Immature natural killer cell (primary cell): ENCODE measurements at regions not wholly inside any gene's neighbourhood (a gene's known extent, or its start where the extent isn't known, plus 50 kb on each side); places are given as distances from the start of the nearest gene placed in this dataset.

Source experiments
- DNase-seq, 3 donors: peaks; one replicate each; pipeline ENCODE4 v3.0.0; 2022; ENCODE audit warnings: mixed read lengths in 1 of 3
- H3K27ac Mint-ChIP-seq, 6 donors: one replicate each; pipeline ENCODE4 v1.8.0; 2020; ENCODE audit warnings: mixed read lengths in 6 of 6, mild to moderate bottlenecking in 5 of 6, inconsistent platforms in 4 of 6, moderate library complexity in 3 of 6
- H3K27me3 Mint-ChIP-seq, 3 donors: one replicate each; pipeline ENCODE4 v1.8.0; 2020 to 2021; ENCODE audit warnings: low read depth in 3 of 3, mild to moderate bottlenecking in 3 of 3, mixed read lengths in 3 of 3, moderate library complexity in 3 of 3, inconsistent platforms in 1 of 3
- H3K36me3 Mint-ChIP-seq, 3 donors: one replicate each; pipeline ENCODE4 v1.8.0; 2020; ENCODE audit warnings: mixed read lengths in 3 of 3, inconsistent platforms in 2 of 3, mild to moderate bottlenecking in 2 of 3
- H3K4me1 Mint-ChIP-seq, 2 donors: one replicate each; pipeline ENCODE4 v1.8.0; 2020; ENCODE audit warnings: inconsistent platforms in 2 of 2, mild to moderate bottlenecking in 2 of 2, mixed read lengths in 2 of 2, moderate library complexity in 1 of 2
- H3K4me3 Mint-ChIP-seq, 5 donors: one replicate each; pipeline ENCODE4 v1.8.0; 2020; ENCODE audit warnings: mild to moderate bottlenecking in 5 of 5, mixed read lengths in 5 of 5, inconsistent platforms in 3 of 5, moderate library complexity in 3 of 5
- H3K9me3 Mint-ChIP-seq, 6 donors: one replicate each; pipeline ENCODE4 v1.8.0; 2020; ENCODE audit warnings: mild to moderate bottlenecking in 6 of 6, mixed read lengths in 6 of 6, inconsistent platforms in 4 of 6, moderate library complexity in 3 of 6

DNA sequence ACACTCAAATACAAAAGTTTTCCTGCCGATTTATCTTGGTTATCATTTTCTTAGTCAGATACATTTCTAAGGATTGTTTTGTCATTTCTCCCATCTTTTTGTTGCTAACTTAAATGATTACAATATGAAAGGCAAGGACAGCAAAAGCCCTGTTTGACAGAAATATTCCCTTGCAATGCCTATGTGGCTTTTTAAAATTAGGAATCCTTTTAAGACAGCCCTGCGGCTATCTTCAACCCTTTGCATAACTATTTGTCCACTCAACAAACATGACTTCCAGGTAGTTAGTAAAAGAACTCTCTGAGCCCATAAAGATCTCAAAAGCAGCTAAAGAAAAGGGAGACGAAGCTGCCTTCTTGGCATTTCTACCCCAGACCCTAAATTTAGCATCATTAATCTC lies 179.7 kb upstream of the CDH20 start:
- peaks cover 2 to 22% (median 8%) of the 10 kb centered on the region in 6 donors for H3K9me3 Mint-ChIP-seq
- DNase-seq: no peak
- H3K27ac Mint-ChIP-seq: no peak overlapping the region
- H3K27me3 Mint-ChIP-seq: peaks cover 0 to 2% (median 0%) of the 10 kb centered on the region in 3 donors
- no peak overlapping the region for H3K4me3 Mint-ChIP-seq
- no peaks in the 10 kb centered on the region for H3K4me1 Mint-ChIP-seq
- H3K36me3 Mint-ChIP-seq: no peaks in the 10 kb centered on the region

DNA sequence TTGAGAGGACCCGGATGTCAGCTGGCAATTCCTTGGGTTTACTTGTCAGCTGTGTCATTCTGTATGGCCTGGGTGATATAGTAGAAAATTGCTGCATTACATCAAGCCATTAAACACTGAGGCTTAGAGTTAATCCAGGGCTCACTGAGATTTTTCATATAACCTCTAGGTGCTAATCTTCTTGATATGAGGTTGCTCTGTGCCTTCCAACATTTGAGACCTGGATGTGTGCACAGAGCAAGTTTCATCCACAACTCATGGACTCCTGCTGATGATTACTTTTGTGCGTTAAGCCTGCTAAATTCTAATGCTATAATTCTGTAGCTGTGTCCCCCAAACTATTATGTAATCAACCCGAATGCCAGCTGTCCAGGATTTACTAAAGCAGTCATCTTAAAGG lies 178.4 kb upstream of the CDH20 start:
- Mint-ChIP-seq H3K36me3 (no peaks in the 10 kb centered on the region), H3K27ac (no peak overlapping the region), H3K4me3 (no peak overlapping the region), H3K9me3 (peaks cover 2 to 17% (median 5%) of the 10 kb centered on the region in 6 donors), H3K27me3 (peaks cover 0 to 2% (median 0%) of the 10 kb centered on the region in 3 donors), H3K4me1 (no peaks in the 10 kb centered on the region)
- DNase-seq: no peak

DNA sequence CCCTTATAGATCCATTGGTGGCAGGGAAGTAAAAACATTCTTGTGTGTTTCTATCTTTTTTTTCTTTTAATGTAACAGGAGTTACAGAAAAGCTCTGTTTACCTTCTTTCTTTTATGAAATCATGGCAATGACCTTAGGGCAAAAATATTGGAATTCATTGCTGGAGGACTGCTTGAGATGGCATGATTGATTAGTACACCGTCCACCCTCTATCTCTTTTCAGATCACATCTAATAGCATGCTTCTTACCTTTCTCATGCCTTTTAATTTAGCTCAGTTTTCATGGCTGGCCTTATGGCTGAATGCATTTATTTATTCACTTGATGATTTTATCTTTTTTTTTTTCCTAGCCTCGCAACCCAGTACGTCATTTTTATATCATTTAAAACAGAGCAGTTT lies 177.6 kb upstream of the CDH20 start:
- Mint-ChIP-seq H3K27me3 (peaks cover 0 to 2% (median 0%) of the 10 kb centered on the region in 3 donors), H3K36me3 (no peaks in the 10 kb centered on the region), H3K4me1 (no peaks in the 10 kb centered on the region), H3K9me3 (peaks cover 2 to 14% (median 5%) of the 10 kb centered on the region in 6 donors), H3K4me3 (no peak overlapping the region), H3K27ac (no peak overlapping the region)
- no peak for DNase-seq

DNA sequence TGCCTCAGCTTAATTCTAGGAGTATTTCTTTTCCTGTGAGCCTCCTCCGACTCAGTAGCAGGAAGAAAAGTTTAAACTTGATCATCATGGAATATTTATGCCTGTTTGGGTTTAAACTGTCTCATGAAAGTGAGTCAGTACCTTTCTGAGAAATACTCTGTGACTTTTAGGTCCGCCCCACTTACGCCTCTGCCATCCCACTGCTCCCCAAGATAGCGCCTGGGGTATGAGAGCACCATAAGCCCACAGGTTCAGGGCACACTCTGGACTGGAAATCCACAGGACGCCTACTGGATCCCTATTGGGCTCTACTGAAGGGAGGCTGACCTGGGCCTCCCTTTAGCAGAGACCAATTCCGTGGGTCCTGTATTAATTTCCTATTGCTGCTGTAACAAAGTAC lies 175.8 kb upstream of the CDH20 start:
- Mint-ChIP-seq H3K9me3 (peaks cover 1 to 9% (median 6%) of the 10 kb centered on the region in 6 donors), H3K4me3 (no peak overlapping the region), H3K27me3 (peaks cover 0 to 2% (median 0%) of the 10 kb centered on the region in 3 donors), H3K27ac (no peak overlapping the region), H3K36me3 (no peaks in the 10 kb centered on the region), H3K4me1 (no peaks in the 10 kb centered on the region)
- DNase-seq: no peak

DNA sequence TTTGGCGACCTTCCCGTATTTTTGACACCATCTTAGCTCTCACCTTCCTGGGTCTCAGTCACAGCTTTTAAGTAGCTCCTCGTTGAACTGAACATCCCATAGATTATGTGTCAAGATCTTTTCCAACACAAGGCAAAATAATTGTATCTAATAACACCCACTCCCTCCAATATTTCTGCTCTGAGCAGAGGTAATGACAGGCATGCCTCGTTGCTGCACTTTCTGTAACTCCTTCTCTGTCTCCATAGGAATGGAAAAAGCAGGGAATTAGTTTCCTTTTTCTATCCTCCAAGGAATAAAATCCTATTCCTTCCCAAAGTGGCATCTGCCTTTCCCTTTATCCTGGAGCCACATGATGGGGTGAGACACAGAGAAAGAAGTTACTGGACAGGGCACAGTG lies 174.0 kb upstream of the CDH20 start:
- Mint-ChIP-seq H3K36me3 (no peaks in the 10 kb centered on the region), H3K4me1 (no peaks in the 10 kb centered on the region), H3K4me3 (no peak overlapping the region), H3K27ac (no peak overlapping the region), H3K9me3 (peaks cover 0 to 19% (median 8%) of the 10 kb centered on the region in 6 donors), H3K27me3 (no peaks in the 10 kb centered on the region)
- no peak for DNase-seq

DNA sequence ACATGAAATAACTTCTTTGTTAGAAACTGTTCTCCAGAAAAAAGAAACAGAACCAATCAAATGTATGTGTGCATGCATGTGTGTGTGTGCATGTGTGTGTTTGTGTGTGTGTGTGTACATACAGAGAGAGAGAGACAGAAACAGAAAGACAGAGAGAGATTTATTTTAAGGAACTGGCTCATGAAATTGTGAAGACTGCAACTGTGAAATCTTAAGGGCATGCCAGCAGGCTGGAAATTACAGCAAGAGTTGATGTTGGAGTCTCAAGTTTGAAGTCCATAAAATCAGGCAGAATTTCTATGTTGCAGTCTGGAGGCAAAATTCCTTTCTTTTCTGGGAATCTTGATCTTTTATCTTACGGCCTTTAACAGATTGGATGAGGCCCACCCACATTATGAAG lies 168.9 kb upstream of the CDH20 start:
- peaks cover 3 to 27% (median 11%) of the 10 kb centered on the region in 6 donors for H3K9me3 Mint-ChIP-seq
- DNase-seq: no peak
- no peak overlapping the region for H3K4me3 Mint-ChIP-seq
- H3K4me1 Mint-ChIP-seq: no peaks in the 10 kb centered on the region
- H3K27me3 Mint-ChIP-seq: no peaks in the 10 kb centered on the region
- H3K27ac Mint-ChIP-seq: no peak overlapping the region
- peaks cover 0 to 3% (median 0%) of the 10 kb centered on the region in 3 donors for H3K36me3 Mint-ChIP-seq

DNA sequence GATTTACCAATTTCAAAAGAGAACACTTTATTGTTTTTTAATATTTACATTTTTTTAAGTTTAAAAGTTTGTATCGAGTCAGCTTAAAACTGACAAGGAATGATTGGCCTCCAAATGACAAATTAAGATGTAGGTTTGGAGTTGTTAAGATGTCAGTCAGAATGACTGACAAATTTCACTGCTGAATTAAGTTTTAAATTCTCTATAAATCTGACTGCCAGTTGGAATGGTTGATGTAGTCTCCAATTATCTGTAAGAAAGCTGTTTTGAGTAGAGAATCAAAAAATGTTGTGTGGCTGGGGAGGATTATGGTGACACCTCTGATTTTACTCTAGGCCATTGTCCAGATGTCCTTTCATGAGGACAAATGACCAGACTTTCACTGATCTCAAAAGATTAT lies 165.3 kb upstream of the CDH20 start:
- Mint-ChIP-seq H3K27ac (no peak overlapping the region), H3K36me3 (peaks cover 0 to 3% (median 0%) of the 10 kb centered on the region in 3 donors), H3K4me1 (no peaks in the 10 kb centered on the region), H3K9me3 (peaks cover 2 to 20% (median 8%) of the 10 kb centered on the region in 6 donors), H3K4me3 (no peak overlapping the region), H3K27me3 (no peaks in the 10 kb centered on the region)
- DNase-seq: no peak

DNA sequence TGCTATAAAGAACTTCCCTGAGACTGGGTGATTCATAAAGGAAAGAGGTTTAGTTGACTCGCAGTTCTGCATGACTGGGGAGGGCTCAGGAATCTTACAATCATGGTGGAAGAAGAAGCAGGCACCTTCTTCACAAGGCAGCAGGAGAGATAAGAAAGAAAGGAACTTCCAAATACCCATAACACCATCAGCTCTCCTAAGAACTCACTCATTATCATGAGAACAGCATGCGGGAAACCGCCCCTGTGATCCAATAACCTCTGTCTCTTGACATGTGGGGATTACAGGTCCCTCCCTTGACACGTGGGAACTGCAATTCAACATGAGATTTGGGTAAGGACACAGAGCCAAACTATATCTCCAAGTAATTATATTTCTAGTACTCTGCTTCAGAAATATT lies 163.8 kb upstream of the CDH20 start:
- Mint-ChIP-seq H3K27me3 (peaks cover 0 to 2% (median 0%) of the 10 kb centered on the region in 3 donors), H3K9me3 (peaks cover 0 to 15% (median 9%) of the 10 kb centered on the region in 6 donors), H3K4me3 (no peak overlapping the region), H3K27ac (no peak overlapping the region), H3K36me3 (peaks cover 0 to 3% (median 0%) of the 10 kb centered on the region in 3 donors), H3K4me1 (no peaks in the 10 kb centered on the region)
- no peak for DNase-seq

DNA sequence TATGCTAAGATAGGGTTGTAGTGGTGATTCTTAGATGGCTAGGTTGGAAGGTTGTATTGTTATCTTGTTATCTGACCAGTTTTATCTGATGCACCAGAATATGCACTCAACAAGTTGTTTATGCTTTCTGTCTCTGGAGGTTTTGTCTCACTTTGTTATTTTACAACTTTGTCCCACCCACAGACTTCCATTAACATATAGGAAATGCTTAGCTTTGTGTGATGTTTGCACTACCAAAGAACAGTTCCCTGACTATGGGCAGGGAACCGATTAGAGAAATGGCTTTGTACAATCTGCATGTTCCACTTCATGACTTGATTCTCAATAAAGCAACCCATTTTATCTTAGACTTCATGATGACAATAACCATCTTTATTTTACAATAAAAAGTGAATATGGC lies 160.6 kb upstream of the CDH20 start:
- peaks cover 0 to 3% (median 0%) of the 10 kb centered on the region in 3 donors for H3K36me3 Mint-ChIP-seq
- no peaks in the 10 kb centered on the region for H3K4me1 Mint-ChIP-seq
- H3K9me3 Mint-ChIP-seq: peaks cover 0 to 11% (median 6%) of the 10 kb centered on the region in 6 donors
- H3K27me3 Mint-ChIP-seq: peaks cover 0 to 4% (median 2%) of the 10 kb centered on the region in 3 donors
- DNase-seq: no peak
- H3K27ac Mint-ChIP-seq: no peak overlapping the region
- no peak overlapping the region for H3K4me3 Mint-ChIP-seq

DNA sequence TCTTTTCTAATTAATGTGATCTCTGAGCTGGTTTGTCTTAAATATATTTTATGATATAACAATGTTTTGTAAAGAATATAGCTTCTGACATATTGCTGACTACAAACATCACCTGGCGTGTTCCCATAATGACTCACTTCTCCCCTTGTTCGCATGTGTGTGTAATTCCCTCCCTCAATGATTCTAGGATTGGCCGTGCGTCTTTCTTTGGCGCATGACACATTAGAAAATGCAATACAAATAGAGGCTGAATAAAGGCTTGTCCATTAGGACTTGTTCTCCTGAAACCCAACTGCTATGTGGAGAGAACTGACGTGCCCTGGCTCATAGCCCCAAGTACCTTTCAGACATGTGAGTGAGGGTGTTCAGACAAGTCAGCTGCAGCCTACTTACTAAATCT lies 159.7 kb upstream of the CDH20 start:
- no peaks in the 10 kb centered on the region for H3K4me1 Mint-ChIP-seq

DNA sequence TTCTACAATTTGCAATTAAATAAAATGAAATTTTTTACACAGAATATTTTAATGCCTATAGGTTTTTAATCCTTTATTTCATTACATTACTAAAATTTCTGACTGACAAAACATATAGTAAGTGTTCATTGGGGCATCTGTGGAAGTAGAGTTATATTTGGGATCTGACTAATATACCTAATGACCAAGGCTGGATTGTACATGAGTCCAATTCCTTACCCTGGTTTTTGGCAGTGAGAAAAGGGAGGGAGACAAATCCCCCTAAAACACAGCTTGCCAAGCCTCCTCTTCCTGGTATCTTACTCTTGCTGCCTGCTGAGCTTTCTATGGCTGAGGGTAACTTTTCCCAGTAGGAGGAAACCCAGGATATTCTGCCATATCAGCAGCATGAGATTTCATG lies 149.4 kb upstream of the CDH20 start:
- no peak for DNase-seq
- H3K27ac Mint-ChIP-seq: no peak overlapping the region
- no peak overlapping the region for H3K4me3 Mint-ChIP-seq
- H3K27me3 Mint-ChIP-seq: peaks cover 0 to 2% (median 0%) of the 10 kb centered on the region in 3 donors
- no peaks in the 10 kb centered on the region for H3K4me1 Mint-ChIP-seq
- no peaks in the 10 kb centered on the region for H3K36me3 Mint-ChIP-seq
- peaks cover 2 to 25% (median 3%) of the 10 kb centered on the region in 6 donors for H3K9me3 Mint-ChIP-seq

More for the DNA sequence above, 159.7 kb upstream of the CDH20 start:
- Mint-ChIP-seq H3K27ac (no peak overlapping the region), H3K9me3 (peaks cover under 1 to 11% (median 7%) of the 10 kb centered on the region in 6 donors), H3K4me3 (no peak overlapping the region), H3K27me3 (peaks cover 0 to 4% (median 2%) of the 10 kb centered on the region in 3 donors), H3K36me3 (peaks cover 0 to 3% (median 0%) of the 10 kb centered on the region in 3 donors)
- no peak for DNase-seq

DNA sequence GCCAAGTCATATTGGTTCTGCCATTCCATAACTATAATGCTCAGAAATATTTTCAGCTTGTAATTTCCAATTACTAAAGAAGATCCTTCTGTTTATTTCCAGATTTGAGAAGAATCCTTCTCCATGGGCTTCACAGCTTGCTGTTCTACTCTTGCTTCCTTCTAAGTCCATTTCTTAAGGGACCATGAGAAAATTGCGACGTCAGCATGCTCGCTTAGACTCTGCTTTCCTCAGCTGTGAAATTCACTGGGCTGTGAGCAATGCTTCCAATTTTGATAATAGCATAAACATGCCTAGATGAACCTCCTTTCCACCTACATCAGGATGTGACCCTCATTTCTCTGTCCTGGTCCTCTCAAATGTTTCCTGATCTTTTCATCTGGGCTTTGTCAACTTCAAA lies 145.3 kb upstream of the CDH20 start:
- Mint-ChIP-seq H3K4me3 (no peak overlapping the region), H3K9me3 (peaks cover 2 to 33% (median 3%) of the 10 kb centered on the region in 6 donors), H3K36me3 (no peaks in the 10 kb centered on the region), H3K27me3 (peaks cover 0 to 4% (median 0%) of the 10 kb centered on the region in 3 donors), H3K4me1 (no peaks in the 10 kb centered on the region), H3K27ac (no peak overlapping the region)
- DNase-seq: no peak

DNA sequence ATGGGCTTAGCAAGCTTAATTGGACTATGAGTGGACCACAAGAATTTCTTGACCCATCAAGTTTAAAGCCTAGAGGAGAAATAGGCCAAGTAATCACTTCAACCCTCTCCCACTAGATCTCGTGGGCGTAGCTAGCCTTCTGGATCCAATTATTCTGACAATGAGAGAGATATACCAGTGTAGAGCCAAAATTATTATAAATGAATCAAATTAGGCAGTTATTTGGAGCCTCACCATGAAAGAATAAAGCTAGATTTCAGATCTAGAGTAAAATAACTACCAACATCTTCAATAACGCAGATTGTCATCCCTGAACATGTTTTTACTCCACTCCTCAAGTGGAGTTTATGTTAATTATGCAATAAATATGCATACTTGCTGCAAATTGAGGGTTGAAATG lies 143.9 kb upstream of the CDH20 start:
- Mint-ChIP-seq H3K27me3 (peaks cover 0 to 4% (median 0%) of the 10 kb centered on the region in 3 donors), H3K36me3 (no peaks in the 10 kb centered on the region), H3K4me3 (no peak overlapping the region), H3K9me3 (peaks cover 3 to 33% (median 7%) of the 10 kb centered on the region in 6 donors), H3K27ac (no peak overlapping the region), H3K4me1 (no peaks in the 10 kb centered on the region)
- DNase-seq: no peak

DNA sequence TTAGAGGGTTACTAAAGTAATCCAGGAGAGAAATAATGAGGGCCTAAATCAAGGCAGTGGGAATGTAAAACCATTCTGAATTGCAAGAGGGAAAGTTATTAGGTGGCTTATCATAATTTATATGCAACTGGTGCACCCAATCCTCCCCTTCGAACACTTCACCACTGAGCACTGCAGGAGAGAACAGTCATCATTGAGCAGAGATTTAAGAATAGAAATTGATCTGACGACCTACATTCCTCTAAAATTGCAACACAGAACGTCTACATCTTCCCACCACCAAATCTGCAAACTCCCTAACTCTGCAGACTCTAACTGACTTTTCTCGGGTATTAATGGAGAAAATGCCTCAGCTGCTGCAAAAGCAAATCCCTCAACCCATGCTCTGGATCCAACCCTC lies 138.5 kb upstream of the CDH20 start:
- H3K27ac Mint-ChIP-seq: no peak overlapping the region
- H3K4me1 Mint-ChIP-seq: no peaks in the 10 kb centered on the region
- H3K27me3 Mint-ChIP-seq: peaks cover 0 to 1% (median 0%) of the 10 kb centered on the region in 3 donors
- peaks cover 4 to 16% (median 8%) of the 10 kb centered on the region in 6 donors for H3K9me3 Mint-ChIP-seq
- DNase-seq: no peak
- no peaks in the 10 kb centered on the region for H3K36me3 Mint-ChIP-seq
- no peak overlapping the region for H3K4me3 Mint-ChIP-seq

DNA sequence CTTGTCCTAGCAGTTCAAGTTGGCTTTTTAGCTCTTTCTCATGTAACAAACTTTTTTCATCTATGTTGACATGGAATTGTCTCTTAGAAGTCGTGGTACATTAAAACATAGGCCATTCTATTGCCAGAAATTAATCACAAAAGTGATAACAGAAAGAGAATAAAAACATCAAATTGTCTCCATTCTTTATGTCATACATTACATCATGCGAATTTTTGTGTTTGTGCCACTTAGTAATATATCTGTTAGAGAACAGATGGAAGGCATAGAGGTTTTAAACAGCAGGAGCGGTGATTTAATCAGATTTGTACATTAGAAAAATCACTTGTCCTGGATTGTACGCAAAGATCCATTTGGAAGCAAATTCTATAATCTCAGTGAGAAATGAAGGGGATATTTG lies 136.5 kb upstream of the CDH20 start:
- Mint-ChIP-seq H3K27ac (no peak overlapping the region), H3K4me3 (no peak overlapping the region)

More for the DNA sequence above, 136.5 kb upstream of the CDH20 start:
- Mint-ChIP-seq H3K4me1 (no peaks in the 10 kb centered on the region), H3K27me3 (peaks cover 0 to 2% (median 0%) of the 10 kb centered on the region in 3 donors), H3K9me3 (peaks cover 4 to 15% (median 11%) of the 10 kb centered on the region in 6 donors), H3K36me3 (no peaks in the 10 kb centered on the region)
- no peak for DNase-seq
